Erythroblast (primary cell): ENCODE measurements at regions not wholly inside any gene's neighbourhood (a gene's known extent, or its start where the extent isn't known, plus 50 kb on each side); places are given as distances from the start of the nearest gene placed in this dataset.
"Not testable (repeated sequence)": the region's sequence is repeated elsewhere in the genome, so short reads cannot be mapped to it uniquely, and the experiment has no call there.

Experiments used
- DNase-seq, 2 experiments: peaks; one replicate each; lab custom pipeline; 2025; lab: John Stamatoyannopoulos, UW
- GATA1 ChIP-seq: IDR thresholded peaks from 2 replicates; pipeline ENCODE4 v1.6.1; 2011; ENCODE audit warnings: low read depth, mild to moderate bottlenecking, control low read depth, low read length, moderate library complexity
- POLR2A ChIP-seq: IDR thresholded peaks from 2 replicates; pipeline ENCODE4 v1.6.1; 2011; ENCODE audit warnings: mild to moderate bottlenecking, low read length

GRCh38 chr1:198443365-198444233, 96.9 kb downstream of the ATP6V1G3 start:
- no peak for DNase-seq
- TF ChIP-seq POLR2A (no peak), GATA1 (no peak)

GRCh38 chr1:198440842-198441241, 99.6 kb downstream of the ATP6V1G3 start:
- no peak for DNase-seq
- TF ChIP-seq POLR2A = no peak
- TF ChIP-seq GATA1 = no peak

- DNase-seq = no peak
Measured at GRCh38 chr1:198437332-198437731, 103.1 kb downstream of the ATP6V1G3 start.

GRCh38 chr1:198436276-198436675, 104.2 kb downstream of the ATP6V1G3 start:
- TF ChIP-seq POLR2A (no peak), GATA1 (no peak)
- DNase-seq = no peak

More at GRCh38 chr1:198437332-198437731, 103.1 kb downstream of the ATP6V1G3 start:
- TF ChIP-seq GATA1 = no peak
- no peak for TF ChIP-seq POLR2A

GRCh38 chr1:198435056-198435455, 105.4 kb downstream of the ATP6V1G3 start:
- no peak for TF ChIP-seq GATA1
- TF ChIP-seq POLR2A = no peak
- no peak for DNase-seq

- DNase-seq = no peak
- TF ChIP-seq GATA1 (no peak), POLR2A (no peak)
Measured at GRCh38 chr1:198424441-198424840, 116.0 kb downstream of the ATP6V1G3 start.

- no peak for DNase-seq
- TF ChIP-seq GATA1 = no peak
- TF ChIP-seq POLR2A = no peak
Measured at GRCh38 chr1:198423673-198424072, 116.8 kb downstream of the ATP6V1G3 start.

- TF ChIP-seq GATA1 (no peak), POLR2A (no peak)
- DNase-seq = no peak
Measured at GRCh38 chr1:198417039-198417438, 123.4 kb downstream of the ATP6V1G3 start.

- DNase-seq = no peak
- no peak for TF ChIP-seq GATA1
Measured at GRCh38 chr1:198416296-198416695, 124.2 kb downstream of the ATP6V1G3 start.

GRCh38 chr1:198411240-198411639, 129.2 kb downstream of the ATP6V1G3 start:
- no peak for DNase-seq
- no peak for TF ChIP-seq GATA1

GRCh38 chr1:198408716-198409115, 131.8 kb downstream of the ATP6V1G3 start:
- DNase-seq = no peak
- TF ChIP-seq POLR2A (no peak), GATA1 (no peak)

- not testable (repeated sequence) for DNase-seq
Measured at GRCh38 chr1:198404632-198405031, 135.8 kb downstream of the ATP6V1G3 start.

GRCh38 chr1:198400063-198400462, 140.4 kb downstream of the ATP6V1G3 start:
- TF ChIP-seq GATA1 (no peak), POLR2A (no peak)
- no peak for DNase-seq

- DNase-seq = no peak
- TF ChIP-seq GATA1 = no peak
- TF ChIP-seq POLR2A = no peak
Measured at GRCh38 chr1:198399452-198399851, 141.0 kb downstream of the ATP6V1G3 start.

- TF ChIP-seq POLR2A = no peak
- TF ChIP-seq GATA1 = no peak
- DNase-seq = no peak
Measured at GRCh38 chr1:198397208-198397808, 143.2 kb downstream of the ATP6V1G3 start.
